DOHH2 (cell line): ENCODE measurements at regions not wholly inside any gene's neighbourhood (a gene's known extent, or its start where the extent isn't known, plus 50 kb on each side); places are given as distances from the start of the nearest gene placed in this dataset.

Experiments used
- EZH2phosphoT487 ChIP-seq: fragments of 200-600 bp; sonication (generic); IDR thresholded peaks from 2 replicates; pipeline ENCODE4 v1.6.1; 2017; ENCODE audit warnings: borderline replicate concordance, mild to moderate bottlenecking, antibody characterized with exemption, low read length, moderate library complexity, mixed read lengths
- TF ChIP-seq, protein P1 (sequence below): fragments of 200-600 bp; sonication (generic); IDR thresholded peaks from one replicate; pipeline ENCODE4 v1.5.1; 2014; ENCODE audit warnings: antibody characterized with exemption, mild to moderate bottlenecking, low read depth, low read length; ENCODE audit not compliant: poor library complexity, severe bottlenecking

DNA sequence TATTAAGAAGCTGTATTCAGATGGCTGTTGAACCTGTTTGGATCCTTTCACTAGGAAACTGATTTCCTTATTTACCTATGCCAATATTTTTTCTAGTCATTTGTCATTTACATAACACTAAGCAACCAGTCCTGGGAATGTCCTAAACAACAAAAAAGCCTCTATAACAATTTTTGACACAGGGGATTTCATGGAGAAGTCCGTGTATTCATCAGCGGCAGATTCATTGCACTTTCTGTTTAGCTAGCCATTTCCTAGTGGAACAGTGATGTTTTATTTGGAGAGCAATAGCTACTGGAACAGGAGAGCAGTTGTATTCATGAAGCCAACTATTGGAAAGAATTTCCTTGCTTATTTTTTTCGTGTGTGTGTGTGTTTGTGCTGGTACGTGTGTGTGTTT lies 604.3 kb upstream of the POU3F3 start:
- TF ChIP-seq, protein P1, sequence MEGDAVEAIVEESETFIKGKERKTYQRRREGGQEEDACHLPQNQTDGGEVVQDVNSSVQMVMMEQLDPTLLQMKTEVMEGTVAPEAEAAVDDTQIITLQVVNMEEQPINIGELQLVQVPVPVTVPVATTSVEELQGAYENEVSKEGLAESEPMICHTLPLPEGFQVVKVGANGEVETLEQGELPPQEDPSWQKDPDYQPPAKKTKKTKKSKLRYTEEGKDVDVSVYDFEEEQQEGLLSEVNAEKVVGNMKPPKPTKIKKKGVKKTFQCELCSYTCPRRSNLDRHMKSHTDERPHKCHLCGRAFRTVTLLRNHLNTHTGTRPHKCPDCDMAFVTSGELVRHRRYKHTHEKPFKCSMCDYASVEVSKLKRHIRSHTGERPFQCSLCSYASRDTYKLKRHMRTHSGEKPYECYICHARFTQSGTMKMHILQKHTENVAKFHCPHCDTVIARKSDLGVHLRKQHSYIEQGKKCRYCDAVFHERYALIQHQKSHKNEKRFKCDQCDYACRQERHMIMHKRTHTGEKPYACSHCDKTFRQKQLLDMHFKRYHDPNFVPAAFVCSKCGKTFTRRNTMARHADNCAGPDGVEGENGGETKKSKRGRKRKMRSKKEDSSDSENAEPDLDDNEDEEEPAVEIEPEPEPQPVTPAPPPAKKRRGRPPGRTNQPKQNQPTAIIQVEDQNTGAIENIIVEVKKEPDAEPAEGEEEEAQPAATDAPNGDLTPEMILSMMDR, result no peak
- no peak for TF ChIP-seq EZH2phosphoT487
